ENCODE measurements at regions not wholly inside any gene's neighbourhood (a gene's known extent, or its start where the extent isn't known, plus 50 kb on each side); places are given as distances from the start of the nearest gene placed in this dataset.

DNA sequence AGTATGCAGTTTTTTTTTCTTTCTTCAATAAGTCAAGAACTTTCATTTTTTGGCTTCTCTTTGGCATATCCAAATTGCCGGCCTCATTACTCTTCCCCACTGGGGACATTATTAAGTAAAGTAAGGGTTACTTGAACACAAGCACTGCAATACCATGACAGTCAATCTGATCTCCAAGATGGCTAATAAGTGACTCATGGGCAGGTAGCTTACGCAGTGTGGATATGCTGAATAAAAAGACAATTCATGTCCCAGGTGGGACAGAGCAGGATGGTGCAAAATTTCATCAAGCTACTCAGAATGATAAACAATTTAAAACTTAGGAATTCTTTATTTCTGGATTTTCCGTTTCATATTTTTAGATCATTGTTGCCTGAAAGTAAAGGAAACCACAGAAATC lies 671.8 kb downstream of the ACTL7B start:
- H3K4me2 ChIP-seq (ENCODE audit: low read depth, low read length, poor library complexity, severe bottlenecking), result no peak overlapping the region
- no peak overlapping the region for H3K9ac ChIP-seq (ENCODE audit: low read depth, low read length, poor library complexity, severe bottlenecking)
- H3K9me3 ChIP-seq (ENCODE audit: insufficient read depth, low read depth, low read length), result no peaks in the 10 kb centered on the region; the same call in 1 of the 2 replicates
- H3K27me3 ChIP-seq (ENCODE audit: insufficient read depth, low read length, poor library complexity, severe bottlenecking), result no peaks in the 10 kb centered on the region
- no peaks in the 10 kb centered on the region for H3K79me2 ChIP-seq (ENCODE audit: insufficient read depth, low read length)
- TF ChIP-seq EZH2phosphoT487 (IDR thresholded peaks at IDR 0.05; ENCODE audit: borderline replicate concordance), result no peak
- TF ChIP-seq, protein P1, sequence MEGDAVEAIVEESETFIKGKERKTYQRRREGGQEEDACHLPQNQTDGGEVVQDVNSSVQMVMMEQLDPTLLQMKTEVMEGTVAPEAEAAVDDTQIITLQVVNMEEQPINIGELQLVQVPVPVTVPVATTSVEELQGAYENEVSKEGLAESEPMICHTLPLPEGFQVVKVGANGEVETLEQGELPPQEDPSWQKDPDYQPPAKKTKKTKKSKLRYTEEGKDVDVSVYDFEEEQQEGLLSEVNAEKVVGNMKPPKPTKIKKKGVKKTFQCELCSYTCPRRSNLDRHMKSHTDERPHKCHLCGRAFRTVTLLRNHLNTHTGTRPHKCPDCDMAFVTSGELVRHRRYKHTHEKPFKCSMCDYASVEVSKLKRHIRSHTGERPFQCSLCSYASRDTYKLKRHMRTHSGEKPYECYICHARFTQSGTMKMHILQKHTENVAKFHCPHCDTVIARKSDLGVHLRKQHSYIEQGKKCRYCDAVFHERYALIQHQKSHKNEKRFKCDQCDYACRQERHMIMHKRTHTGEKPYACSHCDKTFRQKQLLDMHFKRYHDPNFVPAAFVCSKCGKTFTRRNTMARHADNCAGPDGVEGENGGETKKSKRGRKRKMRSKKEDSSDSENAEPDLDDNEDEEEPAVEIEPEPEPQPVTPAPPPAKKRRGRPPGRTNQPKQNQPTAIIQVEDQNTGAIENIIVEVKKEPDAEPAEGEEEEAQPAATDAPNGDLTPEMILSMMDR (conservative IDR thresholded peaks at IDR 0.05; ENCODE audit: low read length), result no peak
- H2AFZ ChIP-seq (ENCODE audit: low read length), result no peak overlapping the region
- H4K20me1 ChIP-seq (ENCODE audit: insufficient read depth, low read length, poor library complexity, severe bottlenecking), result no peaks in the 10 kb centered on the region
- H3K36me3 ChIP-seq (ENCODE audit: insufficient read depth, low read length), result no peaks in the 10 kb centered on the region
- H3K4me1 ChIP-seq (ENCODE audit: insufficient read depth, low read length, poor library complexity, severe bottlenecking), result no peaks in the 10 kb centered on the region
- no peaks in the 10 kb centered on the region for H3F3A ChIP-seq (ENCODE audit: low read depth)
- H3K4me3 ChIP-seq (ENCODE audit: low read length, poor library complexity, severe bottlenecking), result no peak overlapping the region
- no peaks in the 10 kb centered on the region for H3K9me2 ChIP-seq (replicated peaks; ENCODE audit: low read depth, low read length)

DNA sequence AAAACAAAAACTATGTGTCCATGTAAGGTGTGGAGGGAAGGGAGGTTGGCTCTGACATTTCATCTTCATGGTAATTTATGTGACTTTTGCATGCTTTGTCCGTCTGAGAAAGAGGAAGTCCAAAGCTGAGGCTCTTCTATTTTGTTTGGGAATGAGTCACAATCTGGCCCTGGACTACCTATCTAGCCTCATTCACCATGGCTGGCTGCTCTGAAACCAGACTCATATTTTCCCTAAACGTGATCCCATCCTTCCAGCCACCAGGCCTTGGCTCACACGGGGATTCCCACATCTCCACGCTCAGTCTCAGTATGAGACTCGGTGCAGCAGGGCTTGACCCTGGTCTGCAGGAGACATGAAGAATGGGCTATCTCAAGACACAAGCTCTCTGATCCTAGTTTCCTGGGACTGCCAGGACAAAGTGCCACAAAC lies 672.8 kb downstream of the ACTL7B start:
- no peaks in the 10 kb centered on the region for H3K9me2 ChIP-seq (replicated peaks; ENCODE audit: low read depth, low read length)
- H3K4me2 ChIP-seq (ENCODE audit: low read depth, low read length, poor library complexity, severe bottlenecking), result no peak overlapping the region
- TF ChIP-seq, protein P1 (conservative IDR thresholded peaks at IDR 0.05; ENCODE audit: low read length), result no peak
- TF ChIP-seq EZH2phosphoT487 (IDR thresholded peaks at IDR 0.05; ENCODE audit: borderline replicate concordance), result no peak
- no peak overlapping the region for H2AFZ ChIP-seq (ENCODE audit: low read length)
- no peaks in the 10 kb centered on the region for H4K20me1 ChIP-seq (ENCODE audit: insufficient read depth, low read length, poor library complexity, severe bottlenecking)
- H3K79me2 ChIP-seq (ENCODE audit: insufficient read depth, low read length), result no peaks in the 10 kb centered on the region
- H3K36me3 ChIP-seq (ENCODE audit: insufficient read depth, low read length), result no peaks in the 10 kb centered on the region
- no peaks in the 10 kb centered on the region; the same call in 1 of the 2 replicates for H3K9me3 ChIP-seq (ENCODE audit: insufficient read depth, low read depth, low read length)
- H3F3A ChIP-seq (ENCODE audit: low read depth), result no peaks in the 10 kb centered on the region
- no peak overlapping the region for H3K9ac ChIP-seq (ENCODE audit: low read depth, low read length, poor library complexity, severe bottlenecking)
- no peaks in the 10 kb centered on the region for H3K4me1 ChIP-seq (ENCODE audit: insufficient read depth, low read length, poor library complexity, severe bottlenecking)
- no peaks in the 10 kb centered on the region for H3K27me3 ChIP-seq (ENCODE audit: insufficient read depth, low read length, poor library complexity, severe bottlenecking)
- no peak overlapping the region for H3K4me3 ChIP-seq (ENCODE audit: low read length, poor library complexity, severe bottlenecking)

DNA sequence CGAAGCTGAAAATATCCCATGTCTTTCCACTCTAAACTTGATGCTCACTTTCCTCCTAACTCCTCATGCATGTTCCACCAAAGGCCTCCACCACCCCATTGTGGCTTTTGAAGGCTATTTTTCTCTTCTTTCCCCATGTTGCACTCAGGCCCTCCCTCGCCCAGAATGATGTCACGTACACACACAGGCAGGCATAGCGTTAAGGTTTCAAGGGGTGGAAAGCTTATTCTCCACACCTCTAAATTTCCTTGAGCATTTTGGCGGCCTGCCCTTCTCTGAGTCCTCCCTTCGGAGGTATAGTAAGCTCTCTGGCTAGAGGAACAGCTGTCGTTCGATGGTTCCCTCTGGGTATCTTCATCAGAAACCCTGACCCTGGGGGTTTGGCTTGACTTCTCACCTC lies 673.5 kb downstream of the ACTL7B start:
- no peaks in the 10 kb centered on the region for H3K9me2 ChIP-seq (replicated peaks; ENCODE audit: low read depth, low read length)
- H3F3A ChIP-seq (ENCODE audit: low read depth), result no peaks in the 10 kb centered on the region
- H4K20me1 ChIP-seq (ENCODE audit: insufficient read depth, low read length, poor library complexity, severe bottlenecking), result no peaks in the 10 kb centered on the region
- H3K79me2 ChIP-seq (ENCODE audit: insufficient read depth, low read length), result no peaks in the 10 kb centered on the region
- H3K27me3 ChIP-seq (ENCODE audit: insufficient read depth, low read length, poor library complexity, severe bottlenecking), result no peaks in the 10 kb centered on the region
- no peak overlapping the region for H3K9ac ChIP-seq (ENCODE audit: low read depth, low read length, poor library complexity, severe bottlenecking)
- no peak overlapping the region for H2AFZ ChIP-seq (ENCODE audit: low read length)
- H3K9me3 ChIP-seq (ENCODE audit: insufficient read depth, low read depth, low read length), result no peaks in the 10 kb centered on the region; the same call in 1 of the 2 replicates
- H3K4me3 ChIP-seq (ENCODE audit: low read length, poor library complexity, severe bottlenecking), result no peak overlapping the region
- no peak overlapping the region for H3K4me2 ChIP-seq (ENCODE audit: low read depth, low read length, poor library complexity, severe bottlenecking)
- H3K36me3 ChIP-seq (ENCODE audit: insufficient read depth, low read length), result no peaks in the 10 kb centered on the region
- TF ChIP-seq, protein P1 (conservative IDR thresholded peaks at IDR 0.05; ENCODE audit: low read length), result no peak
- no peak for TF ChIP-seq EZH2phosphoT487 (IDR thresholded peaks at IDR 0.05; ENCODE audit: borderline replicate concordance)
- no peaks in the 10 kb centered on the region for H3K4me1 ChIP-seq (ENCODE audit: insufficient read depth, low read length, poor library complexity, severe bottlenecking)

All from Loucy (cell line).